ENCODE measurements at regions not wholly inside any gene's neighbourhood (a gene's known extent, or its start where the extent isn't known, plus 50 kb on each side); places are given as distances from the start of the nearest gene placed in this dataset.

DNA sequence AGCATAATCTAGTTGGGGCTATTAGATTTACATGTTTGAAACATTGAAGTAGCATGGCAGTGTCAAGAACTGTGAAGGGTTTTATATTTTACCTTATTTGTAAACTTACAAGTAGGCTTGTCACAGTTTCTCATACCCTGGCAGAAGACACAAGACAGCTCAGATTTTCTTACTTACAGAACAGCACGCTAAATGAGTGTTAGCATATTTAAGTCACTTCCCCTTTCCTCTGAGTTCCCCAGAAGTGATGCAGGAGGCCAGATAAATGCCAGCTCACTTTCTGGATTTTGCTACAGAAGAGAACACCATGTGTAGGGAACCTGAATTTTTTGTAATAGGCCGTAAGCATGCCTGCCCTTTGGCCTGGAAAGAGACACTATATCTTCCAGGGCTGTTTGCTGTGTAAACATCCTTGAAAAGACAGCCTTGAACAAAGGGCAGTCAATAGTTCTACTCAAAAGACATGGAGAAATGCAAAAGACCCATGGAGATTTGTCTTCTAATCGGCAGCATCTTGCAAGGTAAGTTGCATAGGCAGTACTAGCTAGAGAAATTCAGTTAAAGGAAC, 279.1 kb downstream of the PHF14 start:
- H3K4me1 ChIP-seq = peaks cover 21% of the 10 kb centered on the region
- H3K4me3 Mint-ChIP-seq (ENCODE audit: unreplicated experiment) = no peak overlapping the region
- peak overlapping the region; percentile 17 for H3K27ac Mint-ChIP-seq (ENCODE audit: unreplicated experiment)
- ChIA-PET CTCF (no interaction called here), POLR2A (no interaction called here)
- H3K9me3 Mint-ChIP-seq (ENCODE audit: unreplicated experiment) = peaks cover 26% of the 10 kb centered on the region
- peak; percentile 43 to 46 for DNase-seq
- BruUV-seq (replicated peaks) = no TSS peak
- TF ChIP-seq, protein P1, sequence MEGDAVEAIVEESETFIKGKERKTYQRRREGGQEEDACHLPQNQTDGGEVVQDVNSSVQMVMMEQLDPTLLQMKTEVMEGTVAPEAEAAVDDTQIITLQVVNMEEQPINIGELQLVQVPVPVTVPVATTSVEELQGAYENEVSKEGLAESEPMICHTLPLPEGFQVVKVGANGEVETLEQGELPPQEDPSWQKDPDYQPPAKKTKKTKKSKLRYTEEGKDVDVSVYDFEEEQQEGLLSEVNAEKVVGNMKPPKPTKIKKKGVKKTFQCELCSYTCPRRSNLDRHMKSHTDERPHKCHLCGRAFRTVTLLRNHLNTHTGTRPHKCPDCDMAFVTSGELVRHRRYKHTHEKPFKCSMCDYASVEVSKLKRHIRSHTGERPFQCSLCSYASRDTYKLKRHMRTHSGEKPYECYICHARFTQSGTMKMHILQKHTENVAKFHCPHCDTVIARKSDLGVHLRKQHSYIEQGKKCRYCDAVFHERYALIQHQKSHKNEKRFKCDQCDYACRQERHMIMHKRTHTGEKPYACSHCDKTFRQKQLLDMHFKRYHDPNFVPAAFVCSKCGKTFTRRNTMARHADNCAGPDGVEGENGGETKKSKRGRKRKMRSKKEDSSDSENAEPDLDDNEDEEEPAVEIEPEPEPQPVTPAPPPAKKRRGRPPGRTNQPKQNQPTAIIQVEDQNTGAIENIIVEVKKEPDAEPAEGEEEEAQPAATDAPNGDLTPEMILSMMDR (IDR thresholded peaks at IDR 0.05; ENCODE audit: insufficient read depth in 1 of 2, low read depth in 1 of 2, low read length in 1 of 2, severe bottlenecking in 1 of 2, unreplicated experiment in 1 of 2) = no peak
- no peaks in the 10 kb centered on the region for H3K36me3 ChIP-seq (ENCODE audit: control insufficient read depth, insufficient read depth, low read length)
- H3K36me3 Mint-ChIP-seq (ENCODE audit: insufficient read depth, unreplicated experiment) = no peaks in the 10 kb centered on the region
- H3K4me3 ChIP-seq (ENCODE audit: low read depth, low read length) = no peak overlapping the region
- peaks cover 18% of the 10 kb centered on the region for H3K4me1 Mint-ChIP-seq (ENCODE audit: low read depth, unreplicated experiment)
- H3K27me3 Mint-ChIP-seq (ENCODE audit: insufficient read depth, unreplicated experiment) = peaks cover 2% of the 10 kb centered on the region
- H3K9me3 ChIP-seq = no peaks in the 10 kb centered on the region
- intact Hi-C loops (cut with micrococcal nuclease; ENCODE audit: unreplicated experiment) = loop anchor here (2.0 kb wide), 1 partner anchor 18 kb away; no protein-coding TSS in a partner anchor
- H3K27me3 ChIP-seq (replicated peaks; ENCODE audit: control insufficient read depth, insufficient read depth, low read length) = no peaks in the 10 kb centered on the region

- Mint-ChIP-seq H3K4me1 (ENCODE audit: low read depth, unreplicated experiment) (peaks cover 18% of the 10 kb centered on the region), H3K4me3 (ENCODE audit: unreplicated experiment) (no peak overlapping the region), H3K36me3 (ENCODE audit: insufficient read depth, unreplicated experiment) (no peaks in the 10 kb centered on the region), H3K27me3 (ENCODE audit: insufficient read depth, unreplicated experiment) (peaks cover 9% of the 10 kb centered on the region), H3K9me3 (ENCODE audit: unreplicated experiment) (peaks cover 14% of the 10 kb centered on the region), H3K27ac (ENCODE audit: unreplicated experiment) (no peak overlapping the region)
- TF ChIP-seq, protein P1 (IDR thresholded peaks at IDR 0.05; ENCODE audit: insufficient read depth in 1 of 2, low read depth in 1 of 2, low read length in 1 of 2, severe bottlenecking in 1 of 2, unreplicated experiment in 1 of 2) = no peak
- no peaks in the 10 kb centered on the region for H3K36me3 ChIP-seq (ENCODE audit: control insufficient read depth, insufficient read depth, low read length)
- ChIA-PET CTCF (no interaction called here), POLR2A (no interaction called here)
- BruUV-seq (replicated peaks) = no TSS peak
- no peaks in the 10 kb centered on the region for H3K27me3 ChIP-seq (replicated peaks; ENCODE audit: control insufficient read depth, insufficient read depth, low read length)
- H3K4me3 ChIP-seq (ENCODE audit: low read depth, low read length) = no peak overlapping the region
- DNase-seq = no peak
- intact Hi-C loops (cut with micrococcal nuclease; ENCODE audit: unreplicated experiment) = no loop called here
- no peaks in the 10 kb centered on the region for H3K9me3 ChIP-seq
- H3K4me1 ChIP-seq = peaks cover 18% of the 10 kb centered on the region
These were observed 282.8 kb downstream of the PHF14 start for GRCh38 chr7:11256501-11256900.

DNA sequence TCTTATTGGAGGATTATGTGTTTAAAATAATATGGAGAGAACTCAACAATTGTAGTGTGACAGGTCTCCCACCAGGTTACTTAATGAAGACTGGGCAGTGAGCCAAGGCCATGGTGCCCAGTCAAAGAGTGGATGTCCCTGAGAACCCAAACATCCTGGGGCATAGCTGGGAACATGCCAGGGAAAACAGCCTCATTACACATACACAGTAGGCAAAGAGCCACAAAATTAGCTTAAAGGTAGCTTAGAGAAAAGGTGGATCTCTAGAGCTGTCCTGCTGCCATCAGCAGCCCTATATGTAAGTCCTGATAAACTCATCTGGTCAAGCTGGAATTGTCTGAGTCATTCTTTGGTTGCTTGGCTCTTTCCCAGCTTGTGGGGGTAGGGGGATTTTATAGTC, 287.8 kb downstream of the PHF14 start:
- peaks cover 9% of the 10 kb centered on the region for H3K27me3 Mint-ChIP-seq (ENCODE audit: insufficient read depth, unreplicated experiment)
- POLR2A ChIA-PET = no interaction called here
- H3K36me3 Mint-ChIP-seq (ENCODE audit: insufficient read depth, unreplicated experiment) = no peaks in the 10 kb centered on the region
- H3K9me3 Mint-ChIP-seq (ENCODE audit: unreplicated experiment) = no peaks in the 10 kb centered on the region
- no TSS peak for BruUV-seq (replicated peaks)
- peaks cover 4% of the 10 kb centered on the region; the same call in 1 of the 2 replicates for H3K9me3 ChIP-seq
- no peaks in the 10 kb centered on the region for H3K4me1 Mint-ChIP-seq (ENCODE audit: low read depth, unreplicated experiment)
- CTCF ChIA-PET = no interaction called here
- intact Hi-C loops (cut with micrococcal nuclease; ENCODE audit: unreplicated experiment) = no loop called here
- DNase-seq = no peak
- H3K27me3 ChIP-seq (replicated peaks; ENCODE audit: control insufficient read depth, insufficient read depth, low read length) = no peaks in the 10 kb centered on the region
- H3K27ac Mint-ChIP-seq (ENCODE audit: unreplicated experiment) = no peak overlapping the region
- TF ChIP-seq, protein P1 (IDR thresholded peaks at IDR 0.05; ENCODE audit: insufficient read depth in 1 of 2, low read depth in 1 of 2, low read length in 1 of 2, severe bottlenecking in 1 of 2, unreplicated experiment in 1 of 2) = no peak
- no peaks in the 10 kb centered on the region for H3K4me1 ChIP-seq
- H3K4me3 ChIP-seq (ENCODE audit: low read depth, low read length) = no peak overlapping the region
- H3K36me3 ChIP-seq (ENCODE audit: control insufficient read depth, insufficient read depth, low read length) = no peaks in the 10 kb centered on the region
- H3K4me3 Mint-ChIP-seq (ENCODE audit: unreplicated experiment) = no peak overlapping the region
